HG03060 (cell line): ENCODE measurements at regions not wholly inside any gene's neighbourhood (a gene's known extent, or its start where the extent isn't known, plus 50 kb on each side); places are given as distances from the start of the nearest gene placed in this dataset.

ENCODE experiments used
- ATAC-seq: cut with Tn5 transposase; IDR thresholded peaks from one replicate; pipeline ENCODE4 v1.9.1; 2021; ENCODE audit warnings: low read depth, moderate number of reproducible peaks; ENCODE audit not compliant: unreplicated experiment

DNA sequence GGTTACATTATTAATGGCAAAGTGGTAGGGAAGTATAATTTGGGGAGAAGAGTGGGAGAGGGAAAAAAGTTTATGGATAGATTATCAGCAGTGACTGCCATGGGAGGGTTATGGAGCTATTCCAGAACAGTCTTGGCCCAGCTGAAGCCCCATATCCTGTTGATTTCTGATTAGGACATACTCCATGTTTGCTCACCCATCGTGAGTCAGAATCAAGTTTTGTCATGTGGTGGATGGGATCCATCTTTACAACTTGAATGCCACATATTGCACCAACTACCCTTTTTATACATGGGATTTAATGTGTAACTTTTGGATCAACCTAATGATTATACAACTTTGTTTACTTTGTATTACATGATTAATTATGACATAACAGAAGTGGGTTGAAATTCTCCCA is 217.0 kb downstream of the HAO1 start:
- ATAC-seq, result no peak

GRCh38 chr20:7728338-7728737 is 211.9 kb downstream of the HAO1 start:
- no peak for ATAC-seq

- ATAC-seq, result no peak
Observed at GRCh38 chr20:7734216-7734615, 206.0 kb downstream of the HAO1 start.

- no peak for ATAC-seq
Observed at GRCh38 chr20:7736336-7736735, 203.9 kb downstream of the HAO1 start.

GRCh38 chr20:7741866-7742265 is 198.4 kb downstream of the HAO1 start:
- no peak for ATAC-seq

GRCh38 chr20:7742479-7742878 is 197.8 kb downstream of the HAO1 start:
- ATAC-seq, result no peak

GRCh38 chr20:7744411-7744810 is 195.8 kb downstream of the HAO1 start:
- no peak for ATAC-seq

DNA sequence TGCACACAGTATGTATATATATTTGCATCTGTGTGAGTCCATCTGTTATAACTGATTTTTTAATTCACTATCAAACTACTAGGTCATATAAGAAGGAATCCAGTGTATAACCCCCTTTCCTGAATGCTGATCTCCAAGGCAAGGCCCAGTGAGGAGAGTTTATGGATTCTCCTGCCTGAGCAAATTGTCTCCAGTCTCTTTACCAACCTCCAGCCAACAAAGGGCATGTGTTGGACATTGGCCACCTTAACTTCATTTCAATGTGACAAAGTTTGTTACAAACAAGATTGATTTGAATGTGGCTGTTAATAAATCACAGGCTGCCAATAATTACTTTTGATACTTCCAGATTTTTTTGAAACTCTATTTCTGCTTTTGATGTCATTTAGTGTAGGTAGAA is 191.6 kb downstream of the HAO1 start:
- no peak for ATAC-seq

- ATAC-seq, result no peak
Observed at GRCh38 chr20:7754102-7754501, 186.2 kb downstream of the HAO1 start.

DNA sequence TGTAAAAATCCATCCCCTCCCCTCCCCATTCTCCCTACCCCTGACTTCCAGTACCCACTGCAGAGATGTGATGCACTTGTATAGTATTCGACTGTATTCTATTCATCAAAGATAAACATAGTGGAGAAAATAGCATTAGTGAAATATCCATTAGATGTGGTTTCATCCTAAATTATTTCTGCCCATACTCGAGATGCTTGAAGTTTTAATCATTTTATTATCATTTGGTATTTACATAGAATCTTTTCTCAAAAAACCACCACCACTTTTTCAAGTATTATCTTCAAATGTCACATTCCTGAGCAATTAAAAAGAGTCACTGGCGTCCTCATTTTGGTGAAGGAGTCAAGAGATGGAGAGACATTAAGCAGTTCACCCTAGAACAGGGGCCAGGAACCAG is 181.9 kb downstream of the HAO1 start:
- ATAC-seq, result no peak

- no peak for ATAC-seq
Observed at GRCh38 chr20:7760247-7761031, 179.8 kb downstream of the HAO1 start.

DNA sequence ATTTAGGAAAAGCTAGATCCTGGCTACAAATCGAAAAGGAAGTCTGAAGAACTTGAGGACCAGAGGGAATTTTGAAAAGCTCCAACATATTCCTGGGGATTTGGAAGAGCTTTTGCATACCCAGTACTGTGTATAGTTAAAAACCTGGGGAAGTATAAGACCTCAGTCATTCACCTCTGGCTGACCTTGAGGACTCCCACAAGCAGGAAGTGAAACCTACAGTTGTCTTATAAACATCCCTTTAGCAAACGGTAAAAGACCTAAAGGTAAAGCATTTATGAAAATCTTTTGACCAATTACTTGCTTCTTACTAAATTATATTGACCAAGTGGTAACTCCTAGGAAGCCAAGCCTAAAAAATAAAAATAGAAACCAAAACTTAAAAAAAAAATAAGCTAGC is 175.0 kb downstream of the HAO1 start:
- peak; percentile 85 for ATAC-seq

- ATAC-seq, result no peak
Observed at GRCh38 chr20:7770046-7770445, 170.2 kb downstream of the HAO1 start.

DNA sequence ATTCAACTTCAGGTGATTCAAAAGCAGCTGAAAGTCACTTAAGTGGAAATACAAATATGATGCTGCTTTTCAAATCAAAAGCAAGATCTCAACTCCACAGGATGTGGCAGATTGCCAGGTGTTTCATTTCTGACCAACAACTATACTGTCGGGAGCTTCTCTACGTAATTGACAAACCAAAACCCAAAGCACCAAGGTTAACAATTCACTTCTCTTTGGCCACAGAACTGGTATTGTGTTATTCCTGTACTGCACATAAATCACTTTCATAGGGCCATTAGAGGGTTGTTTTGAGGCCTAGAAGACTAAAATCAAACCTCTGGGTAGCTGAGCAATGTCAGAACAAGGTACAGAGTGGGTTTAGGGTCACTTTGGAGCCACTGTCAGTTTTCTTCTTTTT is 169.7 kb downstream of the HAO1 start:
- peak; percentile 98 for ATAC-seq

DNA sequence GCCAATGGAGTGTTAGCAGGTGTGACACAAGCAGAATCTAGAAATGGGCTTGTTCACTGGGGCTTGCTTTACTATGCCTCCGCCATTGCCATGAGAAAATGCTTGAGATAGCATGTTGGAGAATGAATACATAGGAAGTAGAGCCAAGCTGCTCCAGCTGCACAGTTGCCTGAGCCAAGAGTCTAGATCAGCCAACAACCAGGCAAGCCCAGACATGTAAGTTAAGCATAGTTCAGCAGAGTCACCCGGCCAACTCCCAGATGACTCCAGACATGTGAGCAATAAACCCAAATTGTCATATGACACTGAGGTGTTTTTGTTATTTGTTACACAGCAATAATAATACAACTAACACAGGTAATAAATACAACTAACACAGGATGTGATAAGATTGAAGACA is 167.9 kb downstream of the HAO1 start:
- no peak for ATAC-seq

GRCh38 chr20:7773511-7773910 is 166.7 kb downstream of the HAO1 start:
- no peak for ATAC-seq

GRCh38 chr20:7775072-7775471 is 165.2 kb downstream of the HAO1 start:
- no peak for ATAC-seq

DNA sequence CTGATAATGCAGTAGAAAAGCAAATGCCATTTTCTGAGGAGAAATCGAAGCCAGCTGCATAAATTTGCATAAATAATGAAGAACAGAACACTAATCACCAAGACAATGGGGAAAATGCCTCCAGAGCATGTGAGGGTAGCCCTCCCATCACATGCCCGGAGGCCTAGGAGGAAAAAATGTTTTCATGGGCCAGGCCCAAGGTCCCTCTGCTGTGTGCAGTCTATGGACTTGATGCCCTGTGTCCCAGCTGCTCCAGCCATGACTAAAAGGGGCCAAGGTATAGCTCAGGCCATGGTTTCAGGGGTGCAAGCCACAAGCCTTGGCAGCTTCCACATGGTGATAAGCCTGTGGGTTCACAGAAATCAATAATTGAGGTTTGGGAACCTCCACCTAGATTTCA is 164.1 kb downstream of the HAO1 start:
- no peak for ATAC-seq

DNA sequence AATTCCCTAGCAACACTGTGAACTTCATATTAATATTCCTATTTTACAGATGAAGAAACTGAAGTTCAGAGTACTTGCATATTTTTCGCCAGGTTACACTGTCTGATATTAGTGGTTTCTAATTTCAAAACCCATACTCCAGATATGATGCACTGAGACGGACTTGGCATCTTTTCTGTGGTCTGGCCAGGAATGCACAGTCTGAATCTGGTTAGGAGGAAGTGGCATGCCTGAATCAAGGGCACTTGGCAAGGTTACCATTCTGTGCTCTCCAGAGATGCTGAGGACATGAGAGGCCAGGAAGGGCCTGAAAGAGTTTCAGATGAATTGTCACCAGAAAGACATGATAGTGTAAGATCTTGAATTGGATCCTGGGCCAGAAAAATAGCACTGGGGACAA is 150.1 kb downstream of the HAO1 start:
- no peak for ATAC-seq

GRCh38 chr20:7792150-7792869 is 147.9 kb downstream of the HAO1 start:
- no peak for ATAC-seq

- ATAC-seq, result no peak
Observed at GRCh38 chr20:7798176-7798575, 142.1 kb downstream of the HAO1 start.

GRCh38 chr20:7799862-7800261 is 140.4 kb downstream of the HAO1 start:
- ATAC-seq, result no peak
